ENCODE measurements at regions not wholly inside any gene's neighbourhood (a gene's known extent, or its start where the extent isn't known, plus 50 kb on each side); places are given as distances from the start of the nearest gene placed in this dataset.
"Not testable (repeated sequence)": the region's sequence is repeated elsewhere in the genome, so short reads cannot be mapped to it uniquely, and the experiment has no call there.

- no peak overlapping the region for H3K4me3 ChIP-seq (ENCODE audit: low read depth, low read length)
- no peak for TF ChIP-seq CTCF (IDR thresholded peaks at IDR 0.05; ENCODE audit: borderline replicate concordance, insufficient read depth, low read depth, low read length)
Measured at GRCh38 chr2:228527197-228527881, 345.9 kb upstream of the SPHKAP start.

DNA sequence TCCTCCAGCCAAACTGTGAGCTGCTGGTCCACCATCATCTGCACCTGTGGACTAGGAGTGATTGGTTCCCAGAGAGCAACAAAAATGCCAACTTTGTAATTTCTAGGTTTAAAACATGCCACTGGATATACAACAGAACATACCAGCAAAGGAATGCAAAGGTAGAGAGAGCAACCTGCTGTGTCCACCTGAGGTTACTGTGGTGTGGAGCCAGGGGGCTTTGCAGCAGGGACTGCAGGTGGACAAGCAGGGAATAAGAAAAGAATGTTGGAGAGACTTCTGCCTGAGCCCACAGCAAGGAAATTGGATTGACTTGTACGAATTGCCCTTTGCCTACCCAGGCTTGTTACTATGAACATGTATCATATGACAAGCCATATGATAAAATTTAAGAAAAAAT, 345.2 kb upstream of the SPHKAP start:
- no peak for TF ChIP-seq CTCF (IDR thresholded peaks at IDR 0.05; ENCODE audit: borderline replicate concordance, insufficient read depth, low read depth, low read length)
- no peak overlapping the region for H3K4me3 ChIP-seq (ENCODE audit: low read depth, low read length)

- no peak for TF ChIP-seq CTCF (IDR thresholded peaks at IDR 0.05; ENCODE audit: borderline replicate concordance, insufficient read depth, low read depth, low read length)
- no peak overlapping the region for H3K4me3 ChIP-seq (ENCODE audit: low read depth, low read length)
Measured at GRCh38 chr2:228522977-228523376, 341.5 kb upstream of the SPHKAP start.

DNA sequence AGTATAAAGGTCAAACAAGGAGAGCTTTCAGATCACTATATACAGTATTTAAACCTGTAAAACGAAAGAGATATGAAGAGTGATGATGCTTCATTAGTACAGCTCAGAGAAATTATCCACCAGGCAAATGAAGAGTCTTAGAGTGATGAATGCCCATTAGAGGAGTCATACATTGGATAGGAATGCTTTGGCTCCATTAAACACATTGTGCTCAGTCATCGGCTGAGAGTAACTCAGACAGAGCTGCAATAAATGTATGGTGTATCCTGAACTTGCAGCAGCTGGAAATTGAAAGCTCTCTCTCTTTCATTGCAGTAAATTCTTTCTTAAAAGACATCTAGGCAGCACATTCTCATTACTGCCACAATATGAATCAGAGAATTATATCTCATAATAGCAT, 340.8 kb upstream of the SPHKAP start:
- H3K4me3 ChIP-seq (ENCODE audit: low read depth, low read length) = no peak overlapping the region
- TF ChIP-seq CTCF (IDR thresholded peaks at IDR 0.05; ENCODE audit: borderline replicate concordance, insufficient read depth, low read depth, low read length) = no peak

DNA sequence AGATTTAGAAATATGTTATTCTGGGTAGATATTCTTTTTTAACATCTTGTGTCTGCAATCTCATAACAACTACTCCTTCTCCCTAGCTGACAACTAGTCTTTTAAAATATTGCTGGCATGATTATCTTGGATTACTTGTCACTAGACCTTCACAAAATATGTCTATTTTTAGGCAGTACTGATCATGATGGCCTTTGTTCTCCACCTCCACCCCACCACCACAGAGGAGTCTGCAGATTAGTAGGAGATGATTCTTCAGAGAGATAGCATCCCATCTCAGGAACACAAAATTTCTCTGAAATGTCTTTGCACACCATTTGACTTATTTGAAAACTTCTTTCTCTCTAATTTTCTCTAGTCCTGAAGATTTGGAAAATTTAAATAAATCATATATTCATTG, 338.1 kb upstream of the SPHKAP start:
- no peak for TF ChIP-seq CTCF (IDR thresholded peaks at IDR 0.05; ENCODE audit: borderline replicate concordance, insufficient read depth, low read depth, low read length)
- no peak overlapping the region for H3K4me3 ChIP-seq (ENCODE audit: low read depth, low read length)

GRCh38 chr2:228516019-228516418, 334.5 kb upstream of the SPHKAP start:
- no peak for TF ChIP-seq CTCF (IDR thresholded peaks at IDR 0.05; ENCODE audit: borderline replicate concordance, insufficient read depth, low read depth, low read length)
- no peak overlapping the region for H3K4me3 ChIP-seq (ENCODE audit: low read depth, low read length)

- not testable (repeated sequence) for H3K4me3 ChIP-seq (ENCODE audit: low read depth, low read length)
Measured at GRCh38 chr2:228513480-228513879, 332.0 kb upstream of the SPHKAP start.

- no peak overlapping the region for H3K4me3 ChIP-seq (ENCODE audit: low read depth, low read length)
- TF ChIP-seq CTCF (IDR thresholded peaks at IDR 0.05; ENCODE audit: borderline replicate concordance, insufficient read depth, low read depth, low read length) = no peak
Measured at GRCh38 chr2:228509021-228509420, 327.5 kb upstream of the SPHKAP start.

Data from GM12875 (cell line).